ENCODE measurements at regions not wholly inside any gene's neighbourhood (a gene's known extent, or its start where the extent isn't known, plus 50 kb on each side); places are given as distances from the start of the nearest gene placed in this dataset.

GRCh38 chr11:32039149-32039548, 51.7 kb upstream of the RCN1 start:
- DNase-seq, result no peak

- no peak for DNase-seq
These were observed 56.2 kb upstream of the RCN1 start for GRCh38 chr11:32034680-32035079.

DNA sequence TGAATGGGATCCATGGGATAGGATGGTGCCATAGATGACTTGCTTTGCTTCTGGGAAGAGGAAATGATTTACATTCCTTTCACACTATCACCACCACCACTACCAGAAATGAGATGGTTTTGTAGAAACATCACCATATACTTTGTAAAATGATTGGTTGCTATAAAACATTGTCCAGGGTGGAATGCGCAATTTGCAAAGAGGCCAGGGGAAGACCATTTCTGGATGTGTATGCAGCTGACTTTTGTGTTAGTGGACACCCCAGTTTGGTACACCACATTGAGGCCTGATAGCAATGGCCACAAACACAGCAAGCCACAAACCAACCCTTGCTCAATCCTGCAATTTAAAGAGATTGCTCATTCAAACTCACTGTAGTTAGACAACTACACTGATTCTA, 56.7 kb upstream of the RCN1 start:
- no peak for DNase-seq

- DNase-seq, result no peak
These were observed 57.4 kb upstream of the RCN1 start for GRCh38 chr11:32033491-32033890.

DNA sequence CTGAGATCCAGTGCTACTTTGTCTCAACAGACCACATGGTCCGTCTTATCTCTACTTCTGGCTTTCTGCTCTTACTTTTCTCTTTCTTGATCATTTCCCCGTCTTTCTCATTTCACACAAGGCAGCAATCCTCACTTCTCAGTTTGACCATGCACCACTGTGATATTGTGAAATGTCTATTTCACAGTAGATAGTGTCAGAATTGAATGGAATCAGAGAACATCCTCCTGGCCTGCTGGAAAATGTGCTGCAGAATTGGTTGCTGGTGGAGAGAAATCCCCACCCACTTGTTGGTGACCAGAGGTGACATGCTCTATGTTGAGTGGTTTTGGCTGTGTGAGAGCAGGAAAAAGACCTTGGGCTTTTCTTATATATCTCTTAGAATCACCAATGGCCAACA, 57.8 kb upstream of the RCN1 start:
- no peak for DNase-seq

DNA sequence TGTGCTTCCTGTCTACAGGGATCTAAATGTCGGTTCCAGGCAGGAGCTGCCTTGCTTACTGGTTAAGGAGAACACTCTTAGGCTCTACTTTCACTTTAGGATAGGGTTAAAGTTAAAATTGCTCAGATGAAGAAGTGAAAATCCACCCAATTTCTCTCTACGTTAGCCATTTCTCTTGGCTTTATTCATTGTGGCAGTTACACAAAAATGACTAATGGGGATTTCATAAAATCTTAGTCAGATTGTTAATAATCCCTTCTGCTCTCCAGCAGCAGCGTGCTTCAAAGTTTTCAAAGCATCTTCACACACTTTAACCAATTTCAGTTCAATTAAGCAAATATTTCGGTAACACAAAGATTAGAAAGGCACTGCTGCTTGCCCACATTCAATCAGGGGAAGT, 58.4 kb upstream of the RCN1 start:
- DNase-seq, result no peak

GRCh38 chr11:32032052-32032451, 58.8 kb upstream of the RCN1 start:
- DNase-seq, result no peak

GRCh38 chr11:32030875-32031503, 59.9 kb upstream of the RCN1 start:
- no peak for DNase-seq

DNA sequence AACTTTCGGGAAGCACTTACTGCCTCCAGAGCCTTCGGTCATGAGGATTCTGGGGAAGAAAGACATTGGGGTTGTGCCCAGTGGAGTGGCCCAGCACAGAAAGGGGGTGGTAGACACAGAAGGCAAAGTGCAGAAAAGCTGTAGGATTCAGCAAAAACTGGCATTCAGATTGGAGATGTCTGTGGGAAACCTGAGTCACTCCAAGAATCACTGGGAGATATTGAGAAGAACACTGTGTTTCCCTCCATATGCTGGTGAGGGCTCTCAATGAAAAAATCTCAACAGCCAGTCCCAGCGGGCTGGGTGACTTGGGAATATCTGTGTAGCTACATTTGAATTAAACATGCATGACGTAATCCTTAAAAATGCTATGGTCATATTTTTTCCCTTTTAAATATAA, 61.2 kb upstream of the RCN1 start:
- no peak for DNase-seq

GRCh38 chr11:32028201-32028600, 62.7 kb upstream of the RCN1 start:
- DNase-seq, result no peak

DNA sequence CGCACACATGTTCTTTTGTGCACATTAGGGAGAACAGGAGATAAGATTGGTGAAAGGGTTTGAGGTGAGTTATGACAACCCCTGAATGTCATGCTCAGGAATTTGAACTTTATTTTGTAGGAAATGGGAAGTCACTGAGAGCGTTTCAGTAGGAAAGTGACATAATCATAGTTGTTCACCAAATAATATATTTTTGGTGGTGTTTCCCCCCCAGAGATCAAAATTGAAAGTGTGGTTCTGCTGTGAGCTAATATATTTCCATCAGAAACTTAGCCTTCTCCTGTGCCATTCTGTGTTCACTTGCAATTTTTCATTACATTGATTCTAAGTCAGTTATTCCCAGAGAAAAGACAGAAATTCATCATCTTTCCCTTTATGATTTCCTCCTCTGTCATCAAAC, 64.1 kb upstream of the RCN1 start:
- DNase-seq, result no peak

- DNase-seq, result no peak
These were observed 65.9 kb upstream of the RCN1 start for GRCh38 chr11:32024948-32025347.

DNA sequence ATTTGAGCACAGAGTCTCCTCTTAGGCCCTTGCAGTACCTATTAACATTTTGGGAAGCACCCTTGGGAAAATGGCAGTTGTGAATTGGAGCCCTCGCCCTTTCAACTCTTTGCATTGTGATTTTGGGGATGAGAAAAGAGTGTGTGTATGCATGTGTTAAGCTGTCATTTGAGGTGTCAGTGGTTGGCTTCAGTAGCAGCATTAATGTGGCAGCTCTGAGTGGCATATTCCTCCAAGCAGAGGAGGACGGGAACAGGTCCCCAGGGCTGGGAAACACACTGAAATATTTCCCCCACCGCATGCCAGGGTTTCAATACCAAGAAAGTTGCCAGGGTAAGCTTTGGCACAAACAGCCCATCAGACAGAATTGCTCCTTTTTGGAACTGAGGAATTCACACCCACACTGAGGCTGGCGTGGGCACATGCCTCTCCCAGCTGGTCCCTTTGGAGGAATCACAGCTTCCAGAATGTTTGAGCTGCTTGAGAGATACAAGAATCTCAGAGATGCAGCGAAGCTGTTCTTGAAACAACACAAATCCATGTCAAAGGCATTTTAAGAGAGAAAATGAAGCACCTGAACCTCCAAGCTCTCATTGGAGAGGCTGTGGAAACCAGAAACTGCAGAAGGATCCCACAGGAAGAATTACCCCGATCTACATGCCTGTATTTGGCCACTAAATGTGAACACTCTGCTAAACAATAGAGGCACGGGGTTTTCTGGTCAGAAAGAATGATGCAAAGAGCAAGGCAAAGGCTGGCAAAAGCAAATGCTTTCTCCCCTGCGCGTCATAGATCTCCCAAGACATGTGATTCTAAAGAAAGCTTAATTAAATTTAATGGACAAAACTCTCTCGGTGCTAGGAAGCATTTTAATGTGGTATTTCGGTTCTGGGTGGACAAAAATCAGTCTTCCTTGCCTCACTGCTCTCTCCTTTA, 67.2 kb upstream of the RCN1 start:
- DNase-seq, result no peak

GRCh38 chr11:32018672-32019071, 72.2 kb upstream of the RCN1 start:
- DNase-seq, result no peak

- DNase-seq, result no peak
These were observed 74.8 kb upstream of the RCN1 start for GRCh38 chr11:32016111-32016510.

DNA sequence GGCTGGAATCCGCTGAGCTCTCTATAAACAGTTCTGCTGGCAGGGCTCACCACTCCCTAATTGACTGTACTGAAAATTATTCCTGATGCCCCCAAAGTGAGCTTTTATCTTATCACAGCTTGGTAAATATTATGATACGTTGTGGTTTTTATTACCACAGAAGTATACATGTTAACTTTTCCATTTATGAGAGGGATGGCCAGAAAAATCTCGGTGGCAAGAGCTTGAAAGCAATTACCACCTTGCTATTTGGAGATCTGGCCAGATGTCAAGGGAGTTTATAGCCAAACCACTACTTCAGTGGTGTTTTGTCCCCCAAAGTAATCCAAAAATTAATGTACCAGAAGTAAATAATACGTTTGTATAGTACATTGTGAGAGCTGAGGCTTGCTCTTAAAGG, 75.4 kb upstream of the RCN1 start:
- DNase-seq, result no peak

- DNase-seq, result no peak
These were observed 77.3 kb upstream of the RCN1 start for GRCh38 chr11:32013603-32014002.

DNA sequence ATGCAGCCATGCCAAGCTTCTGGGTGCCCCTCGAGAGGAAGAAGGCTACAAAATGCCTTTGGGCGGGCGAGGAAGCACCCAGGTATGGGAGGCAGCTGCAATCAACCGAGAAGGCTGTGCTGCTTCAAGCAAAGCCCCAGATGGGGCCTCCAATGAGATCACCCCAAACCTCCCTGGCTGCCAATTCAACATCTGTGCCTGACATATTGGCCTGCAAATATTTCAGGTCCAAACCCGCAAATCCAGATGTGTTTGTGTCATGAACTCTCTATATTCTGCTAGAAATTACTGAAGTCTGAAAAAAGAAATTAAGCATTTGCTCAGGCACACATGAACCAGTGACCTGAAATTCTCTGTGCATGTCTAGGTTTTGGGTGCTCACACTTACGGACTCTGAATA, 78.8 kb upstream of the RCN1 start:
- DNase-seq, result no peak

DNA sequence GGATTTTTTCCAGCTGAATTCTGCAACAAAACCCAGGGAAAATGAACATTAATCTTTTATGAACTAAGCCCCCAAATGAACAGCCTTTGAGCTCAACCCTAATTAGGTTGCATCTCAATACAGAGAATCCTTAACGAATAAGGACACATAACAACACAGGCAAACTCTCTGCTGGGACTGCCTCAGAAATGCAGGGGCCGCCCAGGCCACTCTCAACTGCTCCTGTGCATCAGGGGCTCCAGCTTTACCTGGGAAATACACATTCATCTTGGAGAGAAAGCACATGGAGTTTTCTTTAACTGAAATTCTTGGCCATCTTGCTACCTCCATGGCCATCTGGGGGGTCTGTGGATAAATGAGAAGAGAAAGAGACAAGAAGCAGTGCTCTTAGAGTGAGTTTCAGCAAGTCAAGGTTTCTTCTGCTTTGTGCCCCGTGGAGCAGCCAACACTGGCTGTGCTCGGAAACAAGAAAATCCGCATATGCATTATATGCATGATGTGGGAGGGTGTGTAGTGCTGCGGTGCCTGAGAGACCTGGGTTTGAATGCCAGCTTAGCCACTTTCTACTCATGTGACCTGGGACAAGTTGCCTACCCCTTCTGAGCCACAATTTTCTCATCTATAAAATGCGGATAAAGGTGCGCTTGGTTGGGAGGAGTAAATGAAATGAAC, 81.9 kb upstream of the RCN1 start:
- DNase-seq, result no peak

GRCh38 chr11:32006799-32007388, 84.0 kb upstream of the RCN1 start:
- DNase-seq, result no peak

- DNase-seq, result no peak
These were observed 85.0 kb upstream of the RCN1 start for GRCh38 chr11:32005786-32006416.

- DNase-seq, result no peak
These were observed 87.5 kb upstream of the RCN1 start for GRCh38 chr11:32003335-32003734.

DNA sequence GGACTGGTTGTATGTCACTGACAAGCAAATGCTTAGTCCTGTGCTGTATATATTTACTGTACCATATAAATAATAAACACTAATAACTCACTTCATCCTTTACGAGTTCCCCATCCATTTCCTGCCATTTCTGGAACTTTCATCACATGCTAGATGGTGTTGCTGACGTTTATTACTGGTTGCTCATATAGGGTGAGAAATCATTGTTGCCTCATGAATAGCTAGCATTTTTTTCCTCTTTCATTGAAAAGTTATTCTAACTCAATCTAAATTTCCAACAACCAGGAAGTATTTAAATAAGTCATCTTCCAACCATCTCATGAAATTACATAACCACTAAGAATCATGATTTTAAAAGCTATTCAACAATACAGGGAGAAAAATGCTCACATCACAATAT, 88.6 kb upstream of the RCN1 start:
- DNase-seq, result no peak
